Endothelial cell (in vitro differentiated cells): ENCODE measurements at regions not wholly inside any gene's neighbourhood (a gene's known extent, or its start where the extent isn't known, plus 50 kb on each side); places are given as distances from the start of the nearest gene placed in this dataset.

Experiments used
- DNase-seq: peaks from one replicate; pipeline ENCODE4 v3.0.0; 2021; ENCODE audit warnings: low spot score
- H3K27ac Mint-ChIP-seq: one replicate; pipeline ENCODE4 v1.8.0; 2021; ENCODE audit warnings: mixed read lengths, inconsistent platforms; ENCODE audit not compliant: unreplicated experiment
- H3K27me3 Mint-ChIP-seq: one replicate; pipeline ENCODE4 v1.8.0; 2021; ENCODE audit warnings: mild to moderate bottlenecking, moderate library complexity, mixed read lengths, inconsistent platforms; ENCODE audit not compliant: unreplicated experiment
- H3K36me3 Mint-ChIP-seq: one replicate; pipeline ENCODE4 v1.8.0; 2021; ENCODE audit warnings: mild to moderate bottlenecking, low read depth, mixed read lengths, inconsistent platforms; ENCODE audit not compliant: unreplicated experiment
- H3K4me1 Mint-ChIP-seq: one replicate; pipeline ENCODE4 v1.8.0; 2021; ENCODE audit warnings: mild to moderate bottlenecking, mixed read lengths, inconsistent platforms; ENCODE audit not compliant: unreplicated experiment
- H3K4me3 Mint-ChIP-seq: one replicate; pipeline ENCODE4 v1.8.0; 2021; ENCODE audit warnings: mild to moderate bottlenecking, mixed read lengths, inconsistent platforms; ENCODE audit not compliant: unreplicated experiment
- H3K9me3 Mint-ChIP-seq: one replicate; pipeline ENCODE4 v1.8.0; 2021; ENCODE audit warnings: mixed read lengths, inconsistent platforms; ENCODE audit not compliant: unreplicated experiment
- TF ChIP-seq, protein P1 (sequence below): fragments of 200-600 bp; sonication (generic); IDR thresholded peaks from one replicate; pipeline ENCODE4 v1.5.0; 2021; ENCODE audit warnings: antibody characterized with exemption; ENCODE audit not compliant: unreplicated experiment

DNA sequence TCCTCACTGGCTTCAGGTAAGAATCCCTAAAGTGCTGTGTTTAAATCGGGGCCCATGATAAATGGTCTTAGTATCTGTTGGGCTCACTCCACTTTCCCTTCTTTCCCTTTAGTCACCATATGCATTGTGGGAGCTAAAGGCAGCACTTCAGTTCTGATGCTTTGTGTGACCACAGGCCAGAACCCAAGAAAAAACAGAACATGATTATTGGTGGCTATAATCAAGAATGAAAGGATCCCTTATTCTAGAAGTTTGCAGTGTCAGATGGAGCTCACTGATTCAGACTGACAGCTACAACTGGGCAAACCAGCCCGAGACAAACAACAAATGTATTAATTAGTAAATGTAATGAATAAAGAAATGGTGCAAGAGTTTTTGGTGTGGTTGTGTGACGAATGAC, 57.3 kb upstream of the POMP start:
- H3K4me1 Mint-ChIP-seq, result peaks cover 18% of the 10 kb centered on the region
- DNase-seq, result no peak
- no peaks in the 10 kb centered on the region for H3K27me3 Mint-ChIP-seq
- H3K36me3 Mint-ChIP-seq, result no peaks in the 10 kb centered on the region
- no peaks in the 10 kb centered on the region for H3K9me3 Mint-ChIP-seq
- no peak overlapping the region for H3K4me3 Mint-ChIP-seq
- TF ChIP-seq, protein P1, sequence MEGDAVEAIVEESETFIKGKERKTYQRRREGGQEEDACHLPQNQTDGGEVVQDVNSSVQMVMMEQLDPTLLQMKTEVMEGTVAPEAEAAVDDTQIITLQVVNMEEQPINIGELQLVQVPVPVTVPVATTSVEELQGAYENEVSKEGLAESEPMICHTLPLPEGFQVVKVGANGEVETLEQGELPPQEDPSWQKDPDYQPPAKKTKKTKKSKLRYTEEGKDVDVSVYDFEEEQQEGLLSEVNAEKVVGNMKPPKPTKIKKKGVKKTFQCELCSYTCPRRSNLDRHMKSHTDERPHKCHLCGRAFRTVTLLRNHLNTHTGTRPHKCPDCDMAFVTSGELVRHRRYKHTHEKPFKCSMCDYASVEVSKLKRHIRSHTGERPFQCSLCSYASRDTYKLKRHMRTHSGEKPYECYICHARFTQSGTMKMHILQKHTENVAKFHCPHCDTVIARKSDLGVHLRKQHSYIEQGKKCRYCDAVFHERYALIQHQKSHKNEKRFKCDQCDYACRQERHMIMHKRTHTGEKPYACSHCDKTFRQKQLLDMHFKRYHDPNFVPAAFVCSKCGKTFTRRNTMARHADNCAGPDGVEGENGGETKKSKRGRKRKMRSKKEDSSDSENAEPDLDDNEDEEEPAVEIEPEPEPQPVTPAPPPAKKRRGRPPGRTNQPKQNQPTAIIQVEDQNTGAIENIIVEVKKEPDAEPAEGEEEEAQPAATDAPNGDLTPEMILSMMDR, result no peak
- H3K27ac Mint-ChIP-seq, result no peak overlapping the region

GRCh38 chr13:28597641-28598040, 61.3 kb upstream of the POMP start:
- no peaks in the 10 kb centered on the region for H3K27me3 Mint-ChIP-seq
- H3K4me3 Mint-ChIP-seq, result no peak overlapping the region
- H3K4me1 Mint-ChIP-seq, result peaks cover 10% of the 10 kb centered on the region
- TF ChIP-seq, protein P1, result no peak
- no peaks in the 10 kb centered on the region for H3K36me3 Mint-ChIP-seq
- no peak overlapping the region for H3K27ac Mint-ChIP-seq
- DNase-seq, result no peak
- H3K9me3 Mint-ChIP-seq, result no peaks in the 10 kb centered on the region

DNA sequence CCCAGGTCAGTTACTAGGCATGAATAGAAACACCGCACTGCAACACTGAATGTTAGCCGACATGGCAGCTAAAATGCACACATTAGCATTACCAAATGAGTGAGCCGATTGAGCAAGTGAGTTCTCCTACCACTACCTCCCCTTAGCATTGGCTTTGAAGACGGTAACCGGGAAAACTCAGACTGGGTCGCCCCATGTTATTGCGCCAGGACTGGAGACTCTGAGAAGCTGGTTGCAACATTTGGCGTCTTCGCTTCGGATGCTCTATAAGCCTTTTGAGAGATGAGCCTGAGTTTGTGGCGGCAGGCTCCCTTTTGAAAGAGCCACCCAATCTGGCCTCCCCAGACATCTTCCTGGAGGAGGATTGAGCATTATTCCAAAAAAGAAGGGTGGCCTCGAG, 68.5 kb upstream of the POMP start:
- TF ChIP-seq, protein P1, result no peak
- Mint-ChIP-seq H3K9me3 (no peaks in the 10 kb centered on the region), H3K4me3 (no peak overlapping the region), H3K27me3 (peaks cover 5% of the 10 kb centered on the region), H3K4me1 (peaks cover 6% of the 10 kb centered on the region), H3K27ac (no peak overlapping the region), H3K36me3 (no peaks in the 10 kb centered on the region)
- no peak for DNase-seq

- H3K36me3 Mint-ChIP-seq, result no peaks in the 10 kb centered on the region
- no peak overlapping the region for H3K4me3 Mint-ChIP-seq
- no peaks in the 10 kb centered on the region for H3K9me3 Mint-ChIP-seq
- peaks cover 5% of the 10 kb centered on the region for H3K27me3 Mint-ChIP-seq
- H3K4me1 Mint-ChIP-seq, result peaks cover 20% of the 10 kb centered on the region
- TF ChIP-seq, protein P1, result no peak
- H3K27ac Mint-ChIP-seq, result no peak overlapping the region
- DNase-seq, result no peak
These were observed 70.6 kb upstream of the POMP start for GRCh38 chr13:28588296-28588695.

DNA sequence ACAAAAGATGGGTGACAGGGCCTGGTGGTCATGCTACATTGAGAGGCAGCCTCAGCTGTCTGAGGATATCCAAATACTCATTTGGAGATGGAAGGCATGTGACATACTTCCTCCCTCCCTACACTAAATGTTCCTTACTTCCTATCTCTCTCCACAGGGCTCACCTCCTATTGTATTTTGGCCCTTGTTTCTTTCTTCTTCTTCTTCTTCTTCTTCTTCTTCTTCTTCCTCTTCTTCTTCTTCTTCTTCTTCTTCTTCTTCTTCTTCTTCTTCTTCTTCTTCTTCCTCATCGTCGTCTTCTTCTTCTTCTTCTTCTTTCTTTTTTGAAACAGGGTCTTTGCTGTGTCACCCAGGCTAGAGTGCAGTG, 71.8 kb upstream of the POMP start:
- Mint-ChIP-seq H3K27ac (no peak overlapping the region), H3K4me3 (no peak overlapping the region), H3K4me1 (peaks cover 26% of the 10 kb centered on the region), H3K9me3 (no peaks in the 10 kb centered on the region), H3K36me3 (no peaks in the 10 kb centered on the region), H3K27me3 (peaks cover 5% of the 10 kb centered on the region)
- DNase-seq, result no peak
- TF ChIP-seq, protein P1, result no peak
